HPDE6-E6E7 (cell line): ENCODE measurements at regions not wholly inside any gene's neighbourhood (a gene's known extent, or its start where the extent isn't known, plus 50 kb on each side); places are given as distances from the start of the nearest gene placed in this dataset.
"Not testable (repeated sequence)": the region's sequence is repeated elsewhere in the genome, so short reads cannot be mapped to it uniquely, and the experiment has no call there.

ENCODE experiments used
- DNase-seq: peaks from one replicate; pipeline ENCODE4 v3.0.0; 2011; ENCODE audit warnings: missing footprints; ENCODE audit errors: extremely low spot score

DNA sequence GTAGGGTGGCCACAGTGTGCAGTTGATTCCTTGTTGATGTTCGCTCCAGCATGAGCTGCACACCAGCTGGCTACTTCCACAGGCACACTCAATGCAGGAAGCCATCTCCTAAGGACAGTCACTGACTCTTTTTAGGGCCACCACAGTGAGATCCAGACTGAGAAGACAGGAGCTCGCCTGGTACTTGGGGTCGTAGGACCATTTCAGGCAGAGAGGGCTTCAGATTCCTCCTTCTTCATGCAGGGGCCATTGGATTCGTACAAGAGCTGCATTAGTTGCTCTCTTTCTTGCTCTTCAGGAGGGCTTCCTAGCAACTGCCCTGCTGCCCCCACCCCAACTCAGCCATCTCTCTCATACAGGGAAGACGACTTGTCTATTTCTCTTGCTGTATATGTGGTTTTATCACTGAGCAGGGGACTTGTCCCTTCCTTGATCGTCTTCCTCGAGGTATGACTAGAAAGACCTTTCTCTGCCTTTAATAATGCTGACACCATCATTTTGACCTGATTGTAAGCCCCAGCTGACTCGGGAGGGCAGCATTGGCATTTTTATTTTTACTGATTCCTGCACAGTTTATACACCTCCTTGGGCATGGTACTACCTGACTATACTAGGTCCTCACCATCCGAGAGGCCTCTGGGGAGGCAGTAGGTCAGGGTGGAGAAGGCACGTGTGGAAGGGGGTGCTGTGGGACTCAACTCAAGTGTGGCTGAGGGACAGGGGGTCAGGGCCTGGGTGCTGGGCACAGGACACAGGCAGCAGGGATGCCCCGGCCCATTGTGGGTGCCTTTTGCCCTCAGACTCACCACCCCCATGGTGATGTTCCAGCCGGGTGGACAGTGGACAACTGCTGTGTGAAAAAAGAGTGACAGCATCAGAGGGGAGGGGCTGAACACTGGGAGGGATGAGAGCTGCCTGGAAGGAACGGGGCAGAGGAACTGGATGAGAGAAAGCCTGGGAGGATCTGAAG is 136.7 kb upstream of the ZNF746 start:
- DNase-seq = no peak

DNA sequence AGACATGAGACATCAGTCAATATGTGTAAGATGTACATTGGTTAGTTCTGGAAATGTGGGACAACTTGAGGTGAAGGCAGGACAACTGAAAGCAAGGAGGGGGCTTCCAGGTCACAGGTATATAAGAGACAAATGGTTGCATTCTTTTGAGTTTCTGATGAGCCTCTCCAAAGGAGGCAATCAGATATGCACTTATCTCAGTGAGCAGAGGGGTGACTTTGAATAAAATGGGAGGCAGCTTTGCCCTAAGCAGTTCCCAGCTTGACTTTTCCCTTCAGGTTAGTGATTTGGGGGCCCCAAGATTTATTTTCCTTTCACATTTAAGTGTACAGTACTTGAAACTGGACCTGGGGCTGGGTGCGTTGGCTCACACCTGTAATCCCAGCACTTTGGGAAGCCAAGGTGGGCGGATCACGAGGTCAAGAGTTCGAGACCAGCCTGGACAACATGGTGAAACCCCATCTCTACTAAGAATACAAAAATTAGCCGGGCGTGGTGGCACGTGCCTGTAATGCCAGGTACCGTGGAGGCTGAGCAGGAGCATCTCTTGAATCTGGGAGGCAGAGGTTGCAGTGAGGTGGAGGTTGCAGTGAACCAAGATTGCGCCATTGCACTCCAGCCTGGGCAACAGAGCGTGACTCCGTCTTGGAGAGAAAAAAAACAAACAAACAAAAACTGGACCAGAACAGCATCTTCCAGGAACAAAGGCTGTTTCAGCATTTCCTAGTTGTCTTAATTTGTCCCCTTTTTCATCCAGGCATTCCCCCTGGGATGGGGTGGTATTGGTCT is 130.9 kb upstream of the ZNF746 start:
- DNase-seq = not testable (repeated sequence)

DNA sequence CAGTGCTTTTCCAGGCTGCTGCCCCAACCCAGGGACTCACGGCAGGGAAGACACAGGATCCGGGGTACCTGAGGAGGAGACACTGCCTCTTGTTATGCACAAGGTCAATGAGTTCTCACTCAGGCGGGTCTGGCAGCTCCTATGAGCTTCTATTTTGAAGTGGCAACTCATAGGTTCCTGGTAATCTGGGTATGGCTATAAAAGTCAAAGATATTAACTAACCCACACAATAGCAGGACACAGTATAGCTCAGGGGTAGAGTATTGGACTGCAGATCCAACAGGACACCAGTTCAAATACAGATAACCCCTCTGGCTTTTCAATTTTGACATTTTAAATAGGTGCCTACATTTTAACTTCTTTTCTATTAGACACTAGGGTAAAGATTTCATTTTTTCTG is 130.3 kb upstream of the ZNF746 start:
- DNase-seq = no peak

DNA sequence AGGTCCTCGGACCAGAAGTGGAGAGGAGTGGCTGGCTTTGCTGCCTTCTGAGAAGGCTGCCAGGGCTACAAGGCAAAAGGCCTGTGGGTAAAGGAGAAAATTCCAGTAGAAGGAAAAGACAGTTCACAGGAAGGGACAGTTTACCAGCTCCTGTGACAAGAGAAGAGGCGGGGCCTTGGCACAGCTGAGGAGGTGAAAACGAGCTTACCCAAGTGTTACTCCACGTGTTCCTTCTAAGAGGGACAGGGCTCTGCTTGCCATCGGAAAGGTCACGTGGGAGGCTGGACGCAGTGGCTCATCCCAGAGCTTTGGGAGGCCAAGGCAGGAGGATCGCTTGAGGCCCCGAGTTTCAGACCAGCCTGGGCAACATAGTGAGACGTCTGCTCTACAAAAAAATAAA is 129.4 kb upstream of the ZNF746 start:
- DNase-seq = no peak

DNA sequence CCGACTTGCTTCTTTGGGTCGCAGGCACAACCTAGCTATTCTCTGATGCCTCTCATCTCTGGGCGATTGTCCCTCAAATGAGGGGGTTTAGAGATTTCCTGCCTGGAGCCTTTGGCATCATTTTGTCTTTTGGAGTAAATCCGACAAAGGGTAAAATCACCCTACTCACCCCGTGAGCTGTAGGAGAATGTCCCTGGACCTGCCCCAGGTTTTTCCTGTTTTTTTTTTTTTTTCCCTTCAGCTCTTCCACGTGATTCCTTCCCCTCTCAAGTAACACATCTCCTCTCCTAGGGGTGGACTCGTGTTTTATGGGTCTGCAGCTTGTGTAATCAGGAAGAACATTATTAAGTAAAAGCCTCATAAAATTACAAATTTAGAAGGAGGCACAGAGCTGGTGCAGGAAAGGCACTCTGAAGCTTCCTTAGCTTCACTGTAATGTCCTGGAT is 128.4 kb upstream of the ZNF746 start:
- no peak for DNase-seq

DNA sequence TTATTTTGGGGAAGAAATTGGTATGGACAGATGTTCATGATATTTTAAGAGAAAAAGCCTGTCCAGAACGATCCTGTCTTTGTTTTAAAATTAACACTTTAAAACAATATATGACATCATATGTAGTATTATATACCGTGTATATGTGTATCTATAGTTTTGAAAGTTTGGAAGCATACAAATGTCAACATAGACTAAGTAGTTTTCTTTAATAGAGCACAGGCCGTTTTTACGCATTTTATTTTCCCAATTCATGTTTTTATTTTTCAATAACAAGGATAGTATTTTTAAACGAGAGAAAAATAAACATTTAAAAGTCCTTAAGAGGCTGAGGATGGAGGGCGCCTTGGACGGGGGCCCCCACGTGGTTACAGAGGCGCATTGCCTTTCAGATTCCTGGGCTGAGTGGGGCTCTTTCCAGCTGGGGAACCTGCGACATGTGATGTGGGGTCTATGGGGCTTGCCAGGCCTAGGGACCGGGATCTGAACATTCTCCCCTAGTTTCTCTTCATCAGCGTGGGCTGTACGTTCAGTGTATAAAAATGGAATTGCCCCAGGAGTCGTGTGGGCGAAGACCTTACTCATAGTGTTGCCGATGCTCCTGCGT is 127.8 kb upstream of the ZNF746 start:
- DNase-seq = peak; percentile 59

DNA sequence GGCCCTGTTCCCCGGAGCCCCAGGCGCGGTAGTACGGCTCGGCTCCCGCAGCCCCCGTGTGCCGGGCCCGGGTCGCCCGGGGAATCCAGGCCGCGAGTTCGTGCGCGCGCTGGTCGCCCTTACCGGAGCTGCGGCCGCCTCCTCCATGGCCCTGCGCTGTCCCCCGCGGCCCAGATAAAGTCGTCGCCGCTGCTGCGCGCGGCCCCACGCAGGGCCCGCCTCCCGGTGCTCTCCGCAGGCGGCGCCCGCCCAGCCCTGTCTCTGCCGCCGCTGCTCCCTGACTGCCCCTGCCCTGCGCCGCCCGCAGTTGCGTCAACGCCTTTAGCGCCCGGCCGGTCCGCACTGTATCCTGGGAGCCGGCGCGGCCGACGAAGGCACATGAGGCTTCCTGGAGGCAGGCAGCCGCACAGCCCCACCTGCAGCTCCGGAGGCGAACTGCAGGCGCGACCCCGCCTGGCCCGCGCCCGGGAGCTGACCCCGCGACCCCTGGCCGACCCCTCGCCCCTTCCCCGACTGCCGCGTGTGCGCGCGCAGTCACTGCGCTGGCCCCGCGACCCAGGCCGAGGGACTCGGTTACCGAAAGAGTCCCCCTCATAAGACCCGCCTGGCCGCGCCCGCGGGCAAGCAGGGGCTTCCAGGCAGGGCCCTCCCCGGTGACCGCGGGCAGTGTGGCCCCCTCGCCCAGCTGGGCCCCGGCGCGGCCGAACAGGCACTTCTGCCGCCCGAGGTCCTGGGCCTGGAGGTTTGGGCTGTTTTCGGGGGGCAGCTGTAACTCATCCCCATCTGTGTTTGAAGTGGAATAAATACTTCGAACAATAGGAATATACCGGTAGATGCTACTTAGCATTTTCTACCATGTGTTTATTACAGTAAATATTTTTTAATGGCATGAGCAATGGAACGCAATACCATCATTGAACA is 127.1 kb upstream of the ZNF746 start:
- DNase-seq = peak; percentile 78

DNA sequence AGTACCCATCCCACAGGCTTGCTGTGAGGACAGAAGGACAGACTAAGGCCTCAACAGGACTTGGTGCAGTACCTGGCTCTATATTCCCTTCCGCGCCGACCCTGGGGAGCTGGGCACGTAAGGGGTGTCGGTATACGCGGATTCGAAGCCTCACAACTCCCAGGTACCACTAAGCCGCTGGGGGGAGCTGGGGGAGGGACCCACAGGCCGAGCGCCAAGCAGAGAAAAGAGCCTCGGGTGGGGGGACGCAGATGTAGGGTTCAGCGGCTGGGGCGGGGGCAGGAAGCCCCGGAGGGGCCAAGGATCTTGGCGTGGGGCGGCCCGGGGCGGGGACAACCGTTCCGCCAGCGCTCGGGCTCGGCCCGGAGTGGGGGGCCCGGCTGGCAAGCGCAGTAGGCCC is 126.4 kb upstream of the ZNF746 start:
- DNase-seq = peak; percentile 58

DNA sequence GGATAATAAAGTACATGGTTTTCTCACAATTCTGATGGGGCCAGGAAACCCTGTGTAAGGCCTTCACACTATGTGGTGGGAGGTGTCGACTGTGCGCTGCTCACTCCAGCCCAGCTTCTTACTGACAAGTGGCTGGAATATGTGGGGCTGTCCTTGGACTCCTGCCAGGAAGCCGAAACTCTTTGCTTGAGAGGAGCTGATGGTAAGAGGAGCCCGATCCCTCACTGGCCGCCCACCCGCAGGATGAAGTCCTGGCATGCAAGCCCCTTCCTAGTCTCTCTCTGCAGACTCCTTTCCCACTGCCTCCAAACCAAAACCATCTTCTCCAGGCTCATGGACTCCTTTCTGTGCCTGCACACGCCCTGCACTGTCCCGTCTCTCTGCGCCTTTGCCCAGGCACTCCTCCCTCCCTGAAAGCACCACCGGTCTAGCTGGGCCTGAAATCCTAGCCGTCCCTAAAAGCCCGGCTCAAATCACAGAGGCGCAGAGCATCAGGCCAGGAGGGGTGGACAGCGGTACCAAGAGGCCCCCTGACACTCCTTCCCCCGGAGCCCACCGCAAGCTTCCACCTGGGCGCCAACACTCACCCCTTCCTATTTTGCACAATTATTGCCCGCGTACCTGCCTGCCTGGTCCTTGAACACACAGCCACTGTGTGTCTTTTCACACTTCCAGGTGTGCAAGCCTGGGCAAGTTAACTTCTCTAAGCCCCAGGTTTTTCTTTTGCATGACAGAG is 125.8 kb upstream of the ZNF746 start:
- not testable (repeated sequence) for DNase-seq

DNA sequence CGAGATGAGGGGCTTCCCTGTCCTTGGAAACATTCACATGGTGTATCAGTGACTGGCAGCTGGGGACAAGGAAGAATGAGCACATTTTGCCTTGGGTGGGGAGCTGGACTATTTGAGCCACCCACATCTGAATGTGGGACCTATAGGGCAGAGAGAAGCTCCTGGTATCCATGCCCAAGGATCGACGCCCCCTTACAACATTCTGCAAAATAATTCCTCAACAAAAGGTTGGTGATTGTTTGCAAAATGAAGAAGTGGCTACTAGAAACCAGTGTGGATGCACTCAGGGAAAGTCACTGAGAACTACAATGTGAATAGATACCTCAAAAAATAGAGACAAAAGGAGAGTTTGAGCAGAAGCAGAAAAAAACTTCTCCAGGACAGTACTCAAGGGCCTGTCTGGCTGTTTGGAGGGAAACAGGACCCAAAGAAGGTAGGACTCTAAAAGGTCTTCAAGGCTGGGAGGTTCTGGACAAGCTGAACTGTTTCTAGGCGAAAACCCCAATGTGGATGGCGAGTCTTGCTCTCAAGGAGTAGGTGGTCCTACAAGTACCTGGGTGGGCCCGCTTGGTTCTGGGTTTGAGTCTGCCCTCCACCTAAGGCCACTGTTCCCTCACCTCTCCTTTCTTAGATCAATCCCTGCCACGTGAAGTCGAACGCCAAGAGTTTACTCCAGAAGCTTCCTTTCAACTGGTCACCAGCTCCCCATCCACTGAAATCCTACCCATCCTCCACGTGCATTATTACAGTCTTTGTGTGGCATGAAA is 125.0 kb upstream of the ZNF746 start:
- DNase-seq = no peak

DNA sequence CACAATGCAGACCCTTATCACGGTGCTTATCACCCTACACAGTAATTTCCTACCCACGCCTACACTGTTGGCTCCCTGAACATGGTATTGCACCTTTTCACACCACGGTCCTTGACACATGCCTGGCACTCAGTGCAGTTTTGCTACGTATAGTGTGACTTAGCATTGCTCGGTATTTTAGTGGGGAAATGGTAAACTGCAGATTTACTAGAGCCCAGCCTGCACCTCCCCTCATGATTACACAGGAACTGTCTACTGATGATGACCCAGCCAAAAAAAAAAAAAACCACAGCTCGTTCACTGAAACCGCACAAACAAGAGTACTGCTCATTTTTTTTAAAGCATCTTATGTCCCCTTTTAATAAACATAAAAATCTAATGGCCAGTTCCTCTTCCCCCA is 124.2 kb upstream of the ZNF746 start:
- no peak for DNase-seq

DNA sequence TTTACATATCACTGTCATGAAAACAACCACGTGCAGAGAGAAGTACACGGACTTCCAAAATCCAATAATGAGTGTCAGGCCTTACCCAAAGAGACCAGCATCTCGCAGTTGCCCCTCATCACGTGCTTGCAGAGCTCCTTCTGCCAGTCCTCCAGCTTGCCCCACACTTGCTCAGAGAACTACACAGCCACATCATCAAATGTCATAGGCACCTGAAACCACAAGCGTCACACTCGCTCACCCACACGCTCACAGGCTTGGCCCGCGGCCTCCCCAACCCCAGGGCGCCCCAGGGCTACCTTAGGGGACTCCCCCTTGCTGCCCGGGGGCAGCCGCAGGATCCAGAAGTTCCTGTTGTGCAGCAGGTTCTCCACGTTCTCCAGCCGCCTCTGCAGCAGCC is 123.4 kb upstream of the ZNF746 start:
- no peak for DNase-seq

DNA sequence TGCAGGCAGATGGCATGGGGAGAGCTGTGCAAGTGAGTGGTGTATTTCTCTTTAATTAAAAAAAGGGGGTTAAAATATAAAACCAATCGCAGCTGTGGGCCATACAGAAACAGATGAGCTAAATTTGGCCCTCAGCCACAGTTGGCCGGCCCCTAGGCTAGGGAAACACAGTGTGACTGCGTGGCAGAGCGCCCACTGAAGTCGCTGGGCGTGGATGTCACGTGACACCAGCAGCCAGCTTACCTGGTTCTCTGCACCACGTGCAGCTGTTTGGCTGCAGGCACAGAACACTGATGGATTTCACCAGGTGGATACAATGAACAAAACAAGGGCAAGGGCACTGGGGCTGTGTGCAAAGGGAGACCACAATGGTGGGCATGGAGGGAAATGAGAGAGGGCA is 119.3 kb upstream of the ZNF746 start:
- DNase-seq = no peak

DNA sequence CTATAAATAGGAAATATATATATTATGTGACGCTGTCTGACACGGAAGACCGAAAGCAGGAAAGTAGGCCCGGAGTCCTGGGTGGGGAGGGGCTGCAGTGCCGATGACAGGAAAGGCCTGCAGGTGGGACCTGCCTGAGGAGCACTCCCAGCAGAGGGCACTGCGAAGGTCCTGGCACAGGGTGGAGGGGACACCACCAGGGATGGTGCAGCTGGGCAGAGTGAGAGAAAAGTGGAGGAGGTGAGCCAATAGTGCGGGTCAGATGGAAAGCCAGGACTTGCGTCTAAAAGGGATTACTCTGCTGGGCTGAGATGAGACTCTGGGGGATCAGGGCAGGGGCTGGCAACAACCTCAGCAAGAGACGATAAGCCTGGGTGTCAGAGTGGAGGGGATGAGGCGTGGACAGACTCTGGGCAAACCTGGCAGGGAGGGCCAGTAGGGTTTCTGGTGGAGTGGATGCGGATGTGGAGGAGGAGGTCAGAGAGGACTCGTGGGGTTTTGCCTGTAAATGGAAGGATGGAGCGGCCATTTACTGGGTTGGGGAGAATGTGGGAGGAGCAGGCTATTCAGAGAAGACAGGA is 118.2 kb upstream of the ZNF746 start:
- DNase-seq = no peak

DNA sequence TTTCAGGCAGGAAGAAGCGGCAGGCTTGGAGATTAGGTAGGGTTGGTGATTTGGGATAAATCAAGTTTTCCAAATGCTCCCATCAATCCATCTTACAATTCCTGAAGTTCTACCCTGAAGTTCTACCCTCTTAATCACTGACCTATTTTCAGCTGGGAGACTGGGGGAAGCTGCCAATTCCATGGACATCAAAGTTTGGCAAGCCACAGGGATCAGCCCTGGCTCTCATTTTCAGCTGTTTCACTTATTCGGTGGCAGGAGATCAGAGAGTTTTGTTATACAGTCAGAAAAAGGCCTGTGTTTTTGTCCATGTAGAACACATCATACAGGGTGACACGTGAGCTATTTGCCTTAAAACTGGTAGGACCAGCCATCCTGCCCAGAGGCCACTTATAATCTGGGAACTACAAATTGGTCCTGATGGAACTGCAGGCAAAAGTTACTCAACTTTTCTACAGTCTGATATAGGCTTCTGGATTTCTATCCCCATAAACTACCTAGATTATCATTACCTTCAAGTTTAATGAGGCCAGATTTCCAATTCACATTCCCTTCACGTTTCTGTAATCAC is 112.9 kb upstream of the ZNF746 start:
- no peak for DNase-seq

DNA sequence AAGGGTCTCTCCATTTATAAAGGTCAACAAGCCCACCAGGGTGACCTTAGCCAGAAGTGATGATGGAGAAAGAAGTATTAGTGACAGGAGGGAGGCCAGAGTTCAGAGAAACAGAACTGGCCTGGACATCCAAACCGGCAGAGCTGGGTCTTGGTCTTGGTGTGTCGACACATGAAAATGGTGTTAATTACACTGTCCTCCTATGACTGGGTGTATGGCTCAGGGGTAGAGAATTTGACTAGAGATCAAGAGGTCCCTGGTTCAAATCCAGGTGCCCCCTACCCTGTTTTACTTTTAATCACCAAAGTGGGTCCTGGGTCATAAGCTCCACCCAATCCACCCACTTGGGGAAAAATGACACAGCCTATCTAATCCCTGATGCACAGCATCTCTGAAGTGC is 110.6 kb upstream of the ZNF746 start:
- no peak for DNase-seq

DNA sequence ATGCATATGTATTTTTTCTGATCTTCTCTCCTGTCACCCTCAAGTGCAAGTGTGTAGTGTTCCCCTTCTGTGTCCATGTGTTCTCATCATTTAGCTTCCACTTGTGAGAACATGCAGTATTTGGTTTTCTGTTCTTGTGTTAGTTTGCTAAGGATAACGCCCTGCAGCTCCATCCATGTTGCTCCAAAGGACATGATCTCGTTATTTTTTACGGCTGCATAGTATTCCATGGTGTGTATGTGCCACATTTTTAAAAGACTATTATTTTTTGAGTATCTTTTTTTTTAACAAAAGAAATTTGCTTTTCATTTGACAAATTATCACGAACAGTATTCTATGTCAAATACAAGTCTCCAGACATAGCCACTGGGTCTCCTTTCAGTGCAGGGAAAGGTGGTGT is 110.1 kb upstream of the ZNF746 start:
- no peak for DNase-seq

DNA sequence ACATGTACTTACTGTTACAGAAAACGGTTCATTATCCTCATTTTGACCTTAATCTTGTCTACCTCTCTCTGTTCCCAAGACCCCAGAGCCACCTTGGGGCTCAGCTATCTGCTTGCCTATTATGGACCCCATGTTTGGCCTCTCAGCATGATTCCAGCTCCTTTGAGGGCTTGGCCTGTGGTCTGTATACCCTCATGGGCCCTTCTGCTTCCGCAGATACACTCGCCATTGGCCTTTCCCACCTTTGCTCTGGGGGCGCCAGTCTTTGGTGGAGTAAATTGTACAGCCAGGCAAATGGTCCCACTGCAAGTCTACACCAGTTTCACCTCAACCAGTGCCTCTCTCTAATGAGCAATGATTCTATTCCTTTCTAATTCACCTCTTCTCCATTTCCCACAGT is 109.2 kb upstream of the ZNF746 start:
- no peak for DNase-seq

DNA sequence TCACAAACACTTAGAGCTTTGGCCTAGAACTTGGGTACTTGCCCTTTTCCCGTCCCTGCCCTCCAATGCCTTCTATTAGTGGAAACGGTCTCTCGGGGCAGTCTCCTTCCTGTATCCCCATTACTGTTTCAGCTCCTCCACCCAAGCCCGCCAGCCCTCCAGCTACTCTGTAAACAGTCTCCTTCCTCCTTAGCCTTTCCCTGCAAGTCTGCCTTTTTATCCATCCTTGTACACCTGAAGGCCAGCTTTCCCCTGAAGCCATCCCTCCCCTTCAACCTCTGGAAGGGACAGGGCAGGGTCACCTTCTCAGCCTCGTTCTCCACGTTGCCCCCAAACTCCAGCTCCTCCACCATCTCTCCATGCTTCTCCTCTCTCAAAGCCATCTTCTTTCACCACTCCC is 108.1 kb upstream of the ZNF746 start:
- no peak for DNase-seq
